Hematopoietic multipotent progenitor cell treated with erythropoietin and hydrocortisone succinate and interleukin-3 and kit ligand, for 6 days (in vitro differentiated cells): ENCODE measurements at regions not wholly inside any gene's neighbourhood (a gene's known extent, or its start where the extent isn't known, plus 50 kb on each side); places are given as distances from the start of the nearest gene placed in this dataset.

Source experiments
- DNase-seq: peaks from one replicate; pipeline ENCODE4 v3.0.0-alpha.2; 2015

DNA sequence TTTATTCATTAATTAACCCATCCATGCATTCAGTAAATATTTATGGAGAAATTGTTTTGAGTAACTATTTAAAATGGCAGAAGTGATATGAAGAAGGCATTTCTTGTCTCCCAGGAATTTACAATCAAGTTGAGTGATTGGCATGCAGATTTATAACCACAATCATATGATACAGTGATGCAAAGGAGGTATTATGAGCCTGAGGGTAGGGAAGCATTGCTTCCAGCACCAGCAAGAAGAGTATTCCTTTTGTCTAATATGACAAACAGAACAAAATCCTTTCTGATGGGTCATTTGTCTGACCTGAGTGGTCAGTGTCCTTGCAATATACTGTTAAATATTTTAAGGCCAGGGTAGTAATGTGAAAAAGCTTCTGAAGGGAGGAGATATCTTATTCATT is 244.2 kb upstream of the RGPD4 start:
- DNase-seq, result no peak

DNA sequence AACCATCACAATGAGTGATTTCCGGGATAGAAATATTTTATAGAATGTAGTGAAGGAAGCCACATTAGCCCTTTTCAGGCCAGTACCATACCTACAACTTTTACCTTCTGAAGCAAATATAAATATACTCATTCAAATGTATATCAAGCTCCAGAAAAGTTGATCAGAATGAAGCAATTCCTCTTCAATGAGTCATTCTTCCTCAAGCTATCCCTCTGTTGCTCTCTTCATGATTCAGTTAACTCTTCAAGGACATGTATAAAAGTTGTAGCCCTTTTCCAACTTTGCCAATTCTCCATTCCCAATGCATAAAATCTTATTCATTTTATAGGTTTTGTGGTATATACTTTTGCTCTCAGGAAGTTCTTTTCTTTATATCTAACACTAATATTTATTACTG is 242.1 kb upstream of the RGPD4 start:
- no peak for DNase-seq

DNA sequence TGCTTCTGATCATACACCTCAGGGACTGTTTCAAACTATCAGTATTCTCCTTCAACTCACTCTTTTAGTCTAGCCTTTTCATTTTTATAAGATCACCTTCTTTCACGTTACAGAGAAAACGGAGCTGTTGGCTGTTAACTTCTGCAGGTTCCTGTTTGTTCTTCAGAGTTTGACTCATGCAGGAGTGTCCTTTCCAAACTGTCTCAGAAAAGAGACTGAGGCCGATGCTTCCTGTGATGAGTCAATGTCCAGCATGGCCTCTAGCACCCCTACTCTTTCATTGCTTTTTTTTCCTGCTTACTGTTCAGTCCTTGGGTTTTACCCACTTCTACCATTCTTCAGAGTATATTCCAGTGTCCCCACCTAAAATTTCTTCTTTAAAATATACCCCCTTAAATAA is 240.8 kb upstream of the RGPD4 start:
- DNase-seq, result no peak

DNA sequence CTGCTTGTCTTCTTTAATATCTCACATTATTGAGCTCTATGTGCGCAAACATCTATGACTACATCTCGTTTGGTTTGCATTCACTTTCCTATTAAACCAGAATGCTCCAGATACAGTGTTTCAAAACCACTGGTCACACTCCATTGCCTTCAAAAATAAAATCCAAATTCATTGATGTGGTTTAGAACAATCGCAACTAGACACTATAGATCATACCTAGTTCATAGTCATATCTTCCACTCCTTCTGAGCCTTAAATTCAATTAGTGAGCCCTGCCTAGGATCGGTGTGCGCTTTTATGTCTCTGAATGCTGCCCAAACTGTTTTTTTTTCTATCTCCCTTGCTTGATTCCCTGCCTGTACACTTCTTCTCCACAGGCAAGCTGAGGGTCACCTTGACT is 238.5 kb upstream of the RGPD4 start:
- DNase-seq, result no peak

DNA sequence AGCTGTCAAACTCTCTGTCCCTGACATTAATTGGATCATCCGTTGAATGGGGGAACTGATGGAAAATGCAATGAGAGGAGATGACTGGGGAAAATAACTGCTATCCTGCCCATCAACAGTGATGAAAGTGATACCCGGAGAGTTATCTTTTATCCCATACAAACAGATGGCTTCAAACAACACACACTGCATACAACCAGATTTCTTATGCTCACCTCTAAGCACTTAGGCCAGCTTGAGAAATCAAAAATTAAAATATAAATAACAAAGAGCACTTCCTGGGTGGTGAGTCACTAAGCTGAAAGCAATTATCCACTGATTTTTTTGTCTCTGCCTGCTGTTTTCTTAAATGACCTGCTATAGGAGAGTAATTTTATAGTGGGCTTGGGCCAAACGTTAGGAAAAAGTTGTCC is 237.6 kb upstream of the RGPD4 start:
- no peak for DNase-seq

DNA sequence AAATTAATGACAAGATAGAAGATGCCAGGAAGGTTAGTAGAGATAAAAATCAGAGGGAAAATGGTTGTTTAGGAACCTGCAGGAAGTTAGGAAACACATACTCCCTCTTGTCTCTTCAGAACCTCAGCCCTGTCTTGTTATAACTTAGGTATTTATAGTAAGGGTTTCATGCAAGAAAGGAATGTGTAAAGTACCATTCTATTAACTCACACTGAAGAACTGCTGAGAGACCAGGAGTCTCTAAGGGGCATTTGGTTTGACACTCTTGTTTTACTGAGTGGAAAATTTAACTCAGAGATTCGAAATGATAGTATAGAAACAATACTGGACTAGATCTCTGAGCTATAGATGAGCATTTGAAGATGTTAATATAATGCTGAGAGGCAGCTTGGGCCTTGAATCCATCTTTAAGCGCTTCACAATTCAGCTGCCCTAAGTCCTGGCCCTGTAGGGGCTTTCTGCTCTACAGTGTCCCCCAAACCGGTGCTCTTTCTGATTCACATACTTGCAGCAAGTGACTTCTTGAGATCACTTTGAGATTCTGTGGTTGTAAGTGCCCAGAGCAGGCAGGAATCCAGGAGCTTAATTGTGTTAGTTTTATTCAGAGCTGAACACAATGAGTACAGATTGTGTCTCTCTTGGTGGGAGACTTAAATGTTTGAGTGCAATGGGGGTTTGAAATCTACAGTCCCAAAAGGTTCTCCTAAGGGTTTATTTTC is 235.0 kb upstream of the RGPD4 start:
- no peak for DNase-seq

- peak; percentile 1 for DNase-seq
Measured at GRCh38 chr2:107592280-107592624, 234.4 kb upstream of the RGPD4 start.

GRCh38 chr2:107595285-107595684 is 231.4 kb upstream of the RGPD4 start:
- no peak for DNase-seq

DNA sequence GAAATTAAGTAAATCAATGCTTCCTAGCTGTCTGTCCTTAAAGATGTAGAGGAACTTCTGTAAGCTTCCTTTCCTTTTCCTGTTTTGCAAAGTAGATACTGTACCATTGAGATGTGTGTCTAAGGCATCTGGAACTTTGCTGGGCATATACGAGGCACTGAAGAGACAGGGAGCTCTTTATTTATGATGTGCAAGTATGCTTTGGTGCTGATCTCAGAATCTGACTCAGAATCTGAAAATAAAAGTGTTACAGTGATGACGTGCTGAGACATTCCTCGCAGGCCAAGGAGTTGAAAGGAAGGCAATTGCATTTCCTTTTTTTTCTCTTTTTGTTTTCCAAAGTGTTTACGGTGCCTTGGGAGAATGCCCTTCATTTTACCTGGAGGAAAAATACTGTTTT is 230.9 kb upstream of the RGPD4 start:
- no peak for DNase-seq

- DNase-seq, result no peak
Measured at GRCh38 chr2:107597507-107597906, 229.2 kb upstream of the RGPD4 start.

DNA sequence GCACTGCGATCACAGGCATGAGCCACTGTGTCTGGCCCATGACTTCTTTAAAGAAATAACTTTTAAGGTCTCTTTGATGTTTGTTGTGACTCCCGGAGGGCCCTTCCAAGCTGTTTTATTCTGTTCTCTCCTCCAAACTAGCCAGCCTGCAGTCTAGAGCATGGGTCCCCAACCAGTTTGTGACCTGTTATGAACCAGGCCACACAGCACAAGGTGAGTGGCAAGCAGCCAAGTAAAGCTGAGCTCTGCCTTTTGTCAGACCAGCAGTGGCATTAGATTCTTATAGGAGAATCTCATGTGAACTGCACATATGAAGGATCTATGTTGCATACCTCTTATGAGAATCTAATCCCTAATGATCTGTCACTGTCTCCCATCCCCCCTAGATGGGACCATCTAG is 223.9 kb upstream of the RGPD4 start:
- no peak for DNase-seq

DNA sequence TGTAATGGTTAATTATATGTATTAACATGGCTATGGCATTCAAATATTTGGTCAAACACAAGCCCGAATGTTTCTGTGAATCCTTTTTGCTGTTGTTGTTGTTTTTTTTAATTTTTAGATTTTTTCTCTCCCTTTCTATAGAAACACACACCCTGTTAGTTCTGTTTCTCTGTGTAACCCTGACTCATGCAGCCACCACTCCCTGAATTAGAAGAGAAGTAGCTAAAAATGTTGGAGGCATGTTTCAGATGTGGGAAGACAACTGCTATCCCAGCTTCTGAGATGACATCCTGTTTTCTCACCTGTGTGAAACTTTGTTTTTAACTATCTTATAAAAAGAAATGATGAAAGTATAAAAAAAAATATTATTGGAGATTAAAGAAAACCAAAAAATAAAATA is 219.6 kb upstream of the RGPD4 start:
- no peak for DNase-seq

DNA sequence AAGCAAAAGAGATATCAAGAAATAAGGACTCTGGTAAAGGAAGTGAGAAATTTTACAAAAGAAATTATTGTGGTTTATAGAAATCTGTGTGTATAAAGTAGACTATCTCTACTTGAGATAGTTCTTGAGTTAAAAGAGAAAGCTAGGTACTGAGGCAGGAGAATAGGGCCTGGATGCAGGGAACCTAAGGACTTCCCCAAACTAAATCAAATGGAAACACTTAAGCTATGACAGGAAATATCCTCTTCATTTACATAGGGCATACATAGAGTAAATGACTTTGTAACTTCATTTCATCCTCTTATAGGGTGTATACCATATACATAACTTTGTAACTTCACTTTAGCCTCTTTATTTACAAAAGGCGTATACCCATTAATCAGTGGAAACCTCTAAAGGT is 219.2 kb upstream of the RGPD4 start:
- no peak for DNase-seq

GRCh38 chr2:107615039-107615438 is 211.7 kb upstream of the RGPD4 start:
- DNase-seq, result no peak

GRCh38 chr2:107618769-107619168 is 207.9 kb upstream of the RGPD4 start:
- no peak for DNase-seq

- peak; percentile 2 for DNase-seq
Measured at GRCh38 chr2:107621186-107622165, 205.2 kb upstream of the RGPD4 start.

- DNase-seq, result no peak
Measured at GRCh38 chr2:107622741-107623310, 203.9 kb upstream of the RGPD4 start.

DNA sequence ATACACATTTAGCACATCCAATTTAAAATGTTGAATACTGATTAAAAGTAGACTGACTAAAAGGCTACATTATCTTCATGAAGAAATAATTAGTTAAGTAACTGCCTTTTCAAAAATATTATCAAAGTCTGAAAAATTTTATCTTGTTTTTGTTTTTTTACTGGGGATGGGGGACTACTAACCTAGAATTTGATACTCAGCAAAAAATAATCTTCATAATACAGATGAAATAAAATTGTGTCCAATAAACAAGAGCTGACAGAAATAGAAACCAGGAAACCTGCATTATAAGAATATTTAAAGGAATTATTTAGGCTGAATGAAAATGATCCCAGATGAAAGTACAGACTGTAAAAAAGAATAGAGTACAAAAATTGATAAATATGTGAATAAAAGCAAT is 200.7 kb upstream of the RGPD4 start:
- DNase-seq, result no peak

DNA sequence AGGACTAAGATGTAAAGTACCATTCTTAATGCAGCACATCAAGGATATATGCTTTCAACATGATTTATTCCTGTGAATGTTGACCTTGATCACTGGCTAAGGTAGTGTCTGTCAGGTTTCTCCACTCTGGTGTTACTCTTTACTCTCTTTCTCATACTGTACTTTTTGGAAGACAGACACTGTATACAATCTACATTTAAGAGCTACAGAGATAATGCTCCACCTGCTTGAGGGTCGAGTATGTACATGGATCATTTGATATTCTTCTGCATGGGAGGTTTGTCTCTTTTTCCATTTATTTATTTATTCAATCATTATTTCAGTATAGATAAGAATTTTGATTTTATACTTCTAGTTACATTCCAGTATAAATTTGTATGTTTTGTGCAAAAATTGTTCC is 199.5 kb upstream of the RGPD4 start:
- DNase-seq, result no peak

DNA sequence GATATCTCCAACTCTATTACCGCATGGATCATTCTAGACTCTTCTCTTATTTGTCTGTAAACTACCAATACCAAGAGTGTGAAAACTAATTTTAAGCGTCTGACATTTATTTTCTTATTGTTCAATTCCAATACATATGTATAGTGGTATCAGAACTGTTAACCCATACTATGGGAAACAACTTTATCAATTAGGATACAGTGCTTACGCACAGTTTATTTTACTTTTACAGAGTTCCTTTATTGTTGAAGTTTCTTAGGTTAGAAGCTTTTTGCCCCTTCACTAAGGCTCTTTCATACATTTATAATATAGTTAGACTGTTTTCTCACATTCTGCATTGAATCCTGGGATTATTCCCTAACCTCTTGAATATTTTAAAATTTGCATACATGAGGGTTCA is 198.8 kb upstream of the RGPD4 start:
- no peak for DNase-seq

DNA sequence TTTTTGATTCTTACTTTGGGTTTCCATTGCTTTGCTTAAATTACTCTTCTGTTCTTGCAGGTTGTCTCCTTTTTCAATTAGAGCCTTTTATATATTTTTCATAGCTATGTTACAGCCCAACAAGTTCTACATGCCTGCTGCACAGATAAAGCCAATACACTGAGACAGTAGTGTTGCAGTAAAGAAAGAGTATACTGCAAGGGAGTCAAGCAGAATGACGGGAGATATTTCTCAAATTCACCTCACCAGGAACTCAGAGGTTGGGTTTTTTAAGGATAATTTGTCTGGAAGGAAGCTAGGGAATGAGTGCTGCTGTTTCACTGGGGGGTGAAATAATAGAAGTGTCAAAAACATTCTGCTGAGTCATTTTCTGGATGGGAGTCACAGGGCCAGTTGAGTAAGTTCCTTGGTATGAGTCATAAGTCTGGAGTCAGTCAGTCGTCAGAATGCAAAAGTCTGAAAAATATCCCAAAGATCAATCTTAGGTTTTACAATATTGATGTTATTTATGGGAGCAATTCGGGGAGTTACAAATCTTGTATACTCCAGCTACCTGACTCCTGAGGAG is 193.0 kb upstream of the RGPD4 start:
- peak; percentile 3 for DNase-seq

DNA sequence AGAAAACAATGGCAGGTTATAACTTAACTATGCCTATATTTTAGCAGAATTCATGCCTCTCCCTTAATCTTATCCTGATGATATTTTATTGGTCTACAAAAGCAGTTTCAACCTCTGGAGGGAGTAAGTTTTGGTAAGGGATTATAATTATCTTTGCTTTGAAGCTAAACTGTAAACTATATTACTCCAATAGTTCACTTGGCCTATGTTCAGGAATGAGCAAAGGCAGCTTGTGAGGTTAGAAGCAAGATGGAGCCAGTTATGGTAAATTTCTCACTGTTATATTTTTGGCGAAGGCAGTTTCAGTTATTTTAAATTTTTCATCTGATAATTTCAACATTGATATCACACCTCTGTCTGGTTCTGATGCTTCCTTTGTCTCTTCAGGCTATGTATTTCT is 192.5 kb upstream of the RGPD4 start:
- DNase-seq, result no peak

DNA sequence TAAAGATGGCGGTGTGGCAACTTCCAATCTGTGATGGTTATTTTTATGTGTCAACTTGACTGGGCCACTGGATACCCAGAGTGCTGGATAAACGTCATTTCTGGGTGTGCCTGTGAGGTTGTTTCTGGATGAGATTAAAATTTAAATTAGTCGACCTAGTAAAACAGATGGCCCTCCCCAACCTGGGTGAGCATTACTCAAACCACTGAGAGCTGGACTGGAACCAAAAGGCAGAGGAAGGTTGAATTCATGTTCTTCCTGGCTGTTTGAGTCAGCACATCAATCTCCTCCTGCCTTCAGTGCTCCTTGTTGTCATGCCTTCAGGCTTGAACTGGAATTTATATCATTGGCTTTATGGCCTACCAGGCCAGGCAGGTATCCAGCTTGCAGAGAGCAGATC is 190.8 kb upstream of the RGPD4 start:
- DNase-seq, result no peak

DNA sequence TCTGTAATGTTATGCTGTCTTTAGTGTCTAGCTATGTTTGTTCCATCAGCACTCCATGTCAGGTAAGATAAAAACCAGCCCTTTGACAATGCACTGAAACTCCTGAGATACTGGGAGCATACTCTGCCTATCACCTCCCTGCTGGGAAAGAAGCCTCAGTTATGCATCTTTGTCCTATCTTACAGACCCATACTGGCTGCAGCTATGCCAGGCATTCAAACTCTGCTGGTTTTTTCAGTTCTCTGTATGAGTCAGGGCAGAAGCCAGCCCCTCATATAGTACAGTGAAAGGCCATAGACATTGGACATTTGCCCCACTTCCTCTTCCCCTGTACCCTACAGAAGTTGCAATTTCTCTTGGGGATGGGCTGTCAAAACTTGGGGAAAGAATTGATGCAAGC is 181.1 kb upstream of the RGPD4 start:
- no peak for DNase-seq
